PC-9 (cell line): ENCODE measurements at regions not wholly inside any gene's neighbourhood (a gene's known extent, or its start where the extent isn't known, plus 50 kb on each side); places are given as distances from the start of the nearest gene placed in this dataset.

ENCODE experiments used
- EZH2 ChIP-seq: fragments of 200-600 bp; sonication (generic); IDR thresholded peaks from 2 replicates; pipeline ENCODE4 v1.8.0; 2017; ENCODE audit warnings: antibody characterized with exemption, low read depth
- TF ChIP-seq, protein P1 (sequence below): fragments of 200-600 bp; sonication (generic); conservative IDR thresholded peaks from 2 replicates; pipeline ENCODE4 v1.6.1; 2017; ENCODE audit warnings: mixed run types, antibody characterized with exemption, mild to moderate bottlenecking, moderate library complexity

DNA sequence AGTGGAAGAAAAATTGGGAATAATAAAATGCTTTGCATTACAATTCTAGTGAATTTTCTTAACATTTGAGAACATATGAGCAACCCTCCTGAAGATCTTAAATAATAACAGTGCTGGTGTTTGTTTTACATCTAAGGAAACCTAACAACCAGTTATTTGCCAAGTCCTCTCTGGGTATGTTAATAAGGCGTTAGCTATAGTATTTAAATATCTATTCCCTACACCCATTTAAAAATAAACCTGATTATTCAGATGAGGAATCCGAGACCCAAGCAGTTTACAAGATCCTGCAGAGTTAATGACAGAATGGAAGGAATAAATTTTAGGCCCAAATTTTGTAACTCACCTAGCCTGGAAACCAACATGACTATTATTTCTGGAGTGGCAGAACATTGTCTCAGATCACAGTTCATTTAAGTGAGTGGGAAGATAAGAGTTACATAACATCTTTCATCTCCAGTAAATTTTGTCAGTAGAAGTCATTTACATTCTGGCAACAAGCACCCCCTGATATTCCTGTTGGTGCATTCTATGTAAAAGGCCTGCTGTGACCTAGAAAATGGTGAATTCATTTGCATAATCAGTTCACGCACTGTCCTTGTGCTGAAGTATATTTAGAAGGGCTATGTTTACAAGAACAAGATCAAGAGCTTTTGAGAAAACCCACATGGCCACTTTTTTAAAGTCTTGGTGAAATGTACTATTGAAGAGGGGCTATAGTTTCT, 148.2 kb downstream of the COX7C start:
- TF ChIP-seq, protein P1, sequence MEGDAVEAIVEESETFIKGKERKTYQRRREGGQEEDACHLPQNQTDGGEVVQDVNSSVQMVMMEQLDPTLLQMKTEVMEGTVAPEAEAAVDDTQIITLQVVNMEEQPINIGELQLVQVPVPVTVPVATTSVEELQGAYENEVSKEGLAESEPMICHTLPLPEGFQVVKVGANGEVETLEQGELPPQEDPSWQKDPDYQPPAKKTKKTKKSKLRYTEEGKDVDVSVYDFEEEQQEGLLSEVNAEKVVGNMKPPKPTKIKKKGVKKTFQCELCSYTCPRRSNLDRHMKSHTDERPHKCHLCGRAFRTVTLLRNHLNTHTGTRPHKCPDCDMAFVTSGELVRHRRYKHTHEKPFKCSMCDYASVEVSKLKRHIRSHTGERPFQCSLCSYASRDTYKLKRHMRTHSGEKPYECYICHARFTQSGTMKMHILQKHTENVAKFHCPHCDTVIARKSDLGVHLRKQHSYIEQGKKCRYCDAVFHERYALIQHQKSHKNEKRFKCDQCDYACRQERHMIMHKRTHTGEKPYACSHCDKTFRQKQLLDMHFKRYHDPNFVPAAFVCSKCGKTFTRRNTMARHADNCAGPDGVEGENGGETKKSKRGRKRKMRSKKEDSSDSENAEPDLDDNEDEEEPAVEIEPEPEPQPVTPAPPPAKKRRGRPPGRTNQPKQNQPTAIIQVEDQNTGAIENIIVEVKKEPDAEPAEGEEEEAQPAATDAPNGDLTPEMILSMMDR, result no peak
- no peak for TF ChIP-seq EZH2
